Body of pancreas (tissue), 4 donors: ENCODE measurements at regions not wholly inside any gene's neighbourhood (a gene's known extent, or its start where the extent isn't known, plus 50 kb on each side); places are given as distances from the start of the nearest gene placed in this dataset.

ENCODE experiments used
- ATAC-seq: fragments of 150-250 bp; one replicate; pipeline ENCODE4 v1.9.1; 2016
- DNase-seq, 4 donors: peaks; one replicate each; pipeline ENCODE4 v3.0.0-alpha.2; 2019
- H3K27ac ChIP-seq, 4 donors: fragments of 200-600 bp; sonication (generic); 1 replicate in 3 of 4; 2 replicates in 1 of 4; pipeline versions ENCODE4 v1.5.1 to v1.6.1; 2016 to 2019; ENCODE audit warnings: mild to moderate bottlenecking in 1 of 4, mixed read lengths in 1 of 4, moderate library complexity in 1 of 4
- H3K27me3 ChIP-seq, 2 donors: fragments of 200-600 bp; sonication (generic); one replicate each; pipeline ENCODE4 v1.6.0; 2016; ENCODE audit warnings: mild to moderate bottlenecking in 1 of 2
- H3K36me3 ChIP-seq, 2 donors: fragments of 200-600 bp; sonication (generic); replicated peaks in 1 of 2; 2 replicates each; pipeline ENCODE4 v1.5.1; 2016; ENCODE audit warnings: low read depth in 2 of 2; ENCODE audit not compliant: insufficient read depth in 1 of 2
- H3K4me1 ChIP-seq: fragments of 200-600 bp; sonication (generic); one replicate; pipeline ENCODE4 v1.6.0; 2016
- H3K4me3 ChIP-seq, 2 donors: fragments of 200-600 bp; sonication (generic); 1 replicate in 1 of 2; 2 replicates in 1 of 2; pipeline ENCODE4 v1.5.1; 2016 to 2019
- H3K9me3 ChIP-seq, 3 donors: fragments of 200-600 bp; sonication (generic); 1 replicate in 2 of 3; 2 replicates in 1 of 3; pipeline ENCODE4 v1.5.1; 2016
- CTCF ChIP-seq, 7 experiments: fragments of 450-650 bp in 4 of 7; fragments of 200-600 bp in 3 of 7; sonication (generic) in 3 of 7; IDR thresholded peaks; one replicate each; pipeline ENCODE4 v1.5.1; 2016 to 2019; ENCODE audit warnings: antibody characterized with exemption in 7 of 7
- POLR2A ChIP-seq, 3 donors: fragments of 450-650 bp; IDR thresholded peaks; one replicate each; pipeline ENCODE4 v1.6.1; 2016; ENCODE audit warnings: antibody characterized with exemption in 3 of 3, mild to moderate bottlenecking in 2 of 3
- WGBS, 2 donors: methylation state at CpG; one replicate each; pipeline ENCODE4 v1.1.5; 2017; 5-methylcytosine and 5-hydroxymethylcytosine counted together
- intact Hi-C: fragments of 100-400 bp; cut with DNase I; formaldehyde crosslinking; loops from one replicate; pipeline ENCODE4 v1.15.1; 2023

GRCh38 chr3:110063178-110063577 lies 725.8 kb upstream of the DPPA4 start:
- no peak overlapping the region for H3K27ac ChIP-seq
- H3K4me3 ChIP-seq: no peak overlapping the region
- intact Hi-C loops: no loop called here
- ATAC-seq (no peak), DNase-seq (no peak)
- no peaks in the 10 kb centered on the region for H3K27me3 ChIP-seq
- TF ChIP-seq POLR2A (IDR thresholded peaks at IDR 0.05) (no peak), CTCF (IDR thresholded peaks at IDR 0.05) (no peak)
- 38 to 40% methylated on average over 1 of the region's 1 CpG for WGBS, 2 donors
- H3K9me3 ChIP-seq: no peaks in the 10 kb centered on the region
- H3K36me3 ChIP-seq: no peaks in the 10 kb centered on the region
- no peaks in the 10 kb centered on the region for H3K4me1 ChIP-seq

DNA sequence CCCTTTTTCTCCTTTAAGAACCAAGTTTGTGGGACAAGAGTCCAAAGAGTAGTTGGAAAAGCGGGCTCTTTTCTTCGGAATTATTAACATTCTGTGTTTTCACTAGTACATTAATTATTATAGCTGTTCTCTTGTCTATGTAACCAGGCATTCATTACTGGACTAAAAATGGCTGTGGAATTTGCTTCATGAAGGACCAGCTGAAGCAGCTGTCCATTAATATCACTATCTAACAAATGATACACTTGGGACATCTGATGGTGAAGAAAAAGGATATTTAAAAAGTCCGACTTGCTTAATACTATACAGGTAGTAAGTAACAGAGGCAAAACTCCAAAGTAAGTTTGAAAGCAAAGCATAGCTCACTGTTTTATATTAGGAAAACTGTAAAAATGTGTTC lies 728.9 kb upstream of the DPPA4 start:
- Histone ChIP-seq H3K9me3 (no peaks in the 10 kb centered on the region), H3K4me3 (no peak overlapping the region), H3K4me1 (peaks cover 11% of the 10 kb centered on the region), H3K36me3 (no peaks in the 10 kb centered on the region), H3K27ac (no peak overlapping the region), H3K27me3 (no peaks in the 10 kb centered on the region)
- DNase-seq (no peak), ATAC-seq (no peak)
- TF ChIP-seq POLR2A (IDR thresholded peaks at IDR 0.05) (no peak), CTCF (IDR thresholded peaks at IDR 0.05) (no peak)
- intact Hi-C loops: no loop called here
- 58 to 68% methylated on average over 3 of the region's 3 CpGs for WGBS, 2 donors

DNA sequence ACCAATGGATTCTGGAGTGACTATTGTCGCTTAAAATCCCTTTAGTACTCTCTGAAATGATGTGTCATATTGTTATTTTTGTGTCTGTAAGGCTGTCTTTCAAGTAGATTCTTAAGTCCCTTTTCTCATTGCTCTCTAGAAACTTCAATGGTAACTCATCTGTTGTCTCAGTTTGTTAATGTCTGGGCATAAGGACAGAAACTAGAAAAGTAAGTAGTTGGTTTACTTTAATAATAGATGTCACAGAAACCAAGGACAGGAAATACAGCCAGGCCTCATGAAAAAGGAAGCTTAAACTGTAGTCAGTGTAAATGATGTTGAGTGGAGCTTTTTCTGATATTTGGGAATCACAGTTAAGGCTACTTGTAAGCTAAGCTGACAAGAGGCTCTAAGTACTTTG lies 730.2 kb upstream of the DPPA4 start:
- no peak overlapping the region for H3K4me3 ChIP-seq

DNA sequence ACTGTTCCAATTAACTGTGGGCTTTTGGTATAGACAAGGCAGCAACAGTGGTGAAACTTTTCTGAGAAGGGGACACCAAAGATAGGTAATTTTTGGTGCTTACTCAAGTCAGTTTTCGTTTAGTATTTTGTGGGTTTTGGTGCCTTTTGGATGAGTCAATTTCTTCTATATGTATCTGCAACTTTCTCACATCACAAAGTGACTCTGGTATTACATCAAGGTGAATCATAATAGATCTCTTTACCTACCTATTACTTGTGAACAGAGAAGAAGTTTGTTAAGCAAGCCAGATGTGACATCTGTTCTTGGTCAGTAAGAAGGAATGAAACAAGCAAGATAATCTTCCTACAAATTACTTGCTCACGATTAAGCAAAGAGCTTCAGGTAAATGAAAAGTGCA lies 732.4 kb upstream of the DPPA4 start:
- no peaks in the 10 kb centered on the region for H3K27me3 ChIP-seq
- TF ChIP-seq POLR2A (IDR thresholded peaks at IDR 0.05) (no peak), CTCF (IDR thresholded peaks at IDR 0.05) (no peak)
- H3K36me3 ChIP-seq: no peaks in the 10 kb centered on the region
- DNase-seq (no peak), ATAC-seq (no peak)
- H3K4me1 ChIP-seq: peaks cover 11% of the 10 kb centered on the region
- intact Hi-C loops: no loop called here
- peak overlapping the region in 2 of 4 donors; percentile 15 to 31 for H3K27ac ChIP-seq
- 35 to 48% methylated on average over 2 of the region's 2 CpGs for WGBS, 2 donors
- no peak overlapping the region for H3K4me3 ChIP-seq
- H3K9me3 ChIP-seq: no peaks in the 10 kb centered on the region

More for the DNA sequence above, 730.2 kb upstream of the DPPA4 start:
- Histone ChIP-seq H3K27me3 (no peaks in the 10 kb centered on the region), H3K36me3 (no peaks in the 10 kb centered on the region), H3K27ac (no peak overlapping the region), H3K4me1 (peaks cover 11% of the 10 kb centered on the region), H3K9me3 (no peaks in the 10 kb centered on the region)
- intact Hi-C loops: no loop called here
- DNase-seq (no peak), ATAC-seq (no peak)
- 80 to 85% methylated on average over 1 of the region's 1 CpG for WGBS, 2 donors
- no peak for TF ChIP-seq CTCF (IDR thresholded peaks at IDR 0.05)
- no peak for TF ChIP-seq POLR2A (IDR thresholded peaks at IDR 0.05)

DNA sequence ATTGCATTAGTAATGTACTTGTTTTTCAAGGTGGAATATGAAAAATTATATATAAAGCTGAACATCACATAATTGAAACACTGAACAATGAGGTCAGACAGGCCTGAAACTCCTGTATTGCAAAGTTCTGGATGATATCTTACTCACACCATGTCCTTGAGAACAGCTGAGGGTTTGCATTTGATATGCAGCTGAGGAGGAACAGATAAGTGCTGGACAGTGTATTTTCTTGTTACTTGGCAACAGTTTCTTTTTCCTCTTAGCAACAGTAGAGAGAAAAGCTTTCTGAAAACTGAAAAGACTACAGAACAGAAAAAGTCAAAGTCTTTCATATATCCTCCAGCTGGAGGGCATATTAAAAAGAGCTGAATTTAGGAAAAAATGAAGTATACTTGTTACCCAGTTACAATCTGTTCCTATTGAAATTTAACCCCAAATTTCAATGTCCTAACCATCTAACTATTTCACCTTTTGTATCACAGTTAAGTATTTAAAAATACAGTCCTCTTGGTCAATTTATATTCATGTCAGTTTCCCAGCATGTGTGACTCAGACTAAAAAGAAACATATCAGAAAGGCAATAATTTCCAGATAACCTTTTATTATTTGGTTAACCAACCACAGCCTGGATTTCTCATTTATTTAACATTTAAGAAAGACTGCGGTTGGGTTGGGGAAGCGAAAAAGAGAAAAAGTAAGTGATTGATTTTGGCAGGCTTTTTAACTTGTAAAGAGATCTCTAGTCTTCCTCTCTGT lies 733.0 kb upstream of the DPPA4 start:
- no peak for TF ChIP-seq POLR2A (IDR thresholded peaks at IDR 0.05)
- TF ChIP-seq CTCF (IDR thresholded peaks at IDR 0.05): no peak
- intact Hi-C loops: no loop called here
- Histone ChIP-seq H3K4me3 (no peak overlapping the region), H3K4me1 (peaks cover 11% of the 10 kb centered on the region), H3K27me3 (no peaks in the 10 kb centered on the region), H3K9me3 (no peaks in the 10 kb centered on the region), H3K27ac (peak overlapping the region in 2 of 4 donors; percentile 15 to 31), H3K36me3 (no peaks in the 10 kb centered on the region)
- 31% methylated on average over 2 of the region's 2 CpGs for WGBS, 2 donors
- DNase-seq: peak in 2 of 4 donors; percentile 5 to 36
- peak; percentile 95 for ATAC-seq
